HepG2 (cell line): ENCODE measurements at regions not wholly inside any gene's neighbourhood (a gene's known extent, or its start where the extent isn't known, plus 50 kb on each side); places are given as distances from the start of the nearest gene placed in this dataset.

Experiments
- ATF7-NPFF ChIP-seq: sonication (generic); formaldehyde crosslinking; IDR thresholded peaks from 2 replicates; pipeline ENCODE4 v1.8.1; 2023; ENCODE audit warnings: mild to moderate bottlenecking, low read depth, missing genetic modification reagents, moderate library complexity
- BATF2 ChIP-seq: sonication (generic); formaldehyde crosslinking; IDR thresholded peaks from 2 replicates; pipeline ENCODE4 v1.8.0; 2022; ENCODE audit warnings: mild to moderate bottlenecking, missing genetic modification reagents, moderate library complexity
- ETS1 ChIP-seq: sonication (generic); formaldehyde crosslinking; IDR thresholded peaks from 2 replicates; pipeline ENCODE4 v1.4.0; 2020; ENCODE audit warnings: missing genetic modification reagents
- FOXC1 ChIP-seq: sonication (generic); formaldehyde crosslinking; IDR thresholded peaks from 2 replicates; pipeline ENCODE4 v1.8.0; 2022; ENCODE audit warnings: mild to moderate bottlenecking, missing genetic modification reagents, borderline replicate concordance
- HMGA1 ChIP-seq: sonication (generic); formaldehyde crosslinking; conservative IDR thresholded peaks from 2 replicates; pipeline ENCODE4 v1.4.0; 2020; ENCODE audit warnings: missing genetic modification reagents
- HOXA9 ChIP-seq: sonication (generic); formaldehyde crosslinking; IDR thresholded peaks from 2 replicates; pipeline ENCODE4 v1.8.1; 2022; ENCODE audit warnings: missing genetic modification reagents, mild to moderate bottlenecking, moderate library complexity, borderline replicate concordance
- KDM4B ChIP-seq: sonication (generic); formaldehyde crosslinking; IDR thresholded peaks from 2 replicates; pipeline ENCODE4 v1.4.0; 2020; ENCODE audit warnings: missing genetic modification reagents
- MATR3 ChIP-seq: sonication (generic); formaldehyde crosslinking; IDR thresholded peaks from 2 replicates; pipeline ENCODE4 v1.4.0; 2020; ENCODE audit warnings: missing genetic modification reagents
- PAX8 ChIP-seq: sonication (generic); formaldehyde crosslinking; IDR thresholded peaks from 2 replicates; pipeline ENCODE4 v1.8.0; 2022; ENCODE audit warnings: mild to moderate bottlenecking, missing genetic modification reagents, borderline replicate concordance
- RFXANK ChIP-seq: IDR thresholded peaks from 2 replicates; pipeline ENCODE4 v1.6.1; 2016
- SP1 ChIP-seq, 2 experiments: fragments of 450-650 bp in 1 of 2; sonication (generic) in 1 of 2; formaldehyde crosslinking in 1 of 2; IDR thresholded peaks; 2 replicates each; pipeline versions ENCODE4 v1.4.0 to v1.6.1; 2016 to 2020; ENCODE audit warnings: missing genetic modification reagents in 1 of 2
- STAG1 ChIP-seq: sonication (generic); formaldehyde crosslinking; IDR thresholded peaks from 2 replicates; pipeline ENCODE4 v1.4.0; 2020; ENCODE audit warnings: missing genetic modification reagents
- ZFAT ChIP-seq: sonication (generic); formaldehyde crosslinking; conservative IDR thresholded peaks from 2 replicates; pipeline ENCODE4 v1.8.1; 2023; ENCODE audit warnings: missing genetic modification reagents, inconsistent platforms
- ZFP36L1 ChIP-seq: sonication (generic); formaldehyde crosslinking; IDR thresholded peaks from 2 replicates; pipeline ENCODE4 v1.8.0; 2022; ENCODE audit warnings: mild to moderate bottlenecking, missing genetic modification reagents, moderate library complexity
- ZHX1 ChIP-seq: sonication (generic); formaldehyde crosslinking; IDR thresholded peaks from 2 replicates; pipeline ENCODE4 v1.8.1; 2022; ENCODE audit warnings: low read depth, mild to moderate bottlenecking, missing genetic modification reagents
- ZNF143 ChIP-seq: sonication (generic); formaldehyde crosslinking; IDR thresholded peaks from 2 replicates; pipeline ENCODE4 v1.4.0; 2020; ENCODE audit warnings: missing genetic modification reagents
- ZNF572 ChIP-seq: sonication (generic); formaldehyde crosslinking; IDR thresholded peaks from 2 replicates; pipeline ENCODE4 v1.5.1; 2020; ENCODE audit warnings: mild to moderate bottlenecking, missing genetic modification reagents
- ZNF713 ChIP-seq: sonication (generic); formaldehyde crosslinking; IDR thresholded peaks from 2 replicates; pipeline ENCODE4 v1.4.0; 2020; ENCODE audit warnings: mild to moderate bottlenecking, missing genetic modification reagents
- ZSCAN5A ChIP-seq: sonication (generic); formaldehyde crosslinking; IDR thresholded peaks from 2 replicates; pipeline ENCODE4 v1.8.0; 2022; ENCODE audit warnings: mild to moderate bottlenecking, missing genetic modification reagents, borderline replicate concordance
- TF ChIP-seq, protein P1 (sequence below): sonication (generic); formaldehyde crosslinking; IDR thresholded peaks from 2 replicates; pipeline ENCODE4 v1.4.0; 2020; ENCODE audit warnings: mild to moderate bottlenecking, missing genetic modification reagents
- TF ChIP-seq, protein P2 (sequence below): sonication (generic); formaldehyde crosslinking; IDR thresholded peaks from 2 replicates; pipeline ENCODE4 v1.4.0; 2020; ENCODE audit warnings: missing genetic modification reagents

- TF ChIP-seq STAG1 = peak; percentile 48
- TF ChIP-seq ZNF572 (CRISPR knock-in tag) = no peak
- peak; percentile 81; the same call in 1 of the 2 replicates for TF ChIP-seq ZNF713 (CRISPR knock-in tag)
- no peak for TF ChIP-seq ZFAT (CRISPR knock-in tag)
- TF ChIP-seq HMGA1 (CRISPR knock-in tag) = no peak
- no peak for TF ChIP-seq MATR3
- TF ChIP-seq ZHX1 (CRISPR knock-in tag) = peak; percentile 71; the same call in 1 of the 2 replicates
- peak; percentile 87; the same call in 1 of the 2 replicates for TF ChIP-seq RFXANK (CRISPR knock-in tag)
- TF ChIP-seq KDM4B = peak; percentile 97; the same call in 1 of the 2 replicates
- TF ChIP-seq ZFP36L1 = peak; percentile 96
- peak; percentile 98 for TF ChIP-seq HOXA9 (CRISPR knock-in tag)
- TF ChIP-seq BATF2 (CRISPR knock-in tag) = peak; percentile 90; the same call in 1 of the 2 replicates
- TF ChIP-seq, protein P1, sequence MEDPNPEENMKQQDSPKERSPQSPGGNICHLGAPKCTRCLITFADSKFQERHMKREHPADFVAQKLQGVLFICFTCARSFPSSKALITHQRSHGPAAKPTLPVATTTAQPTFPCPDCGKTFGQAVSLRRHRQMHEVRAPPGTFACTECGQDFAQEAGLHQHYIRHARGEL (CRISPR knock-in tag) = no peak
- TF ChIP-seq ZNF143 = peak; percentile 40; the same call in 1 of the 2 replicates
- no peak for TF ChIP-seq SP1 (IDR thresholded peaks at IDR 0.05)
- TF ChIP-seq SP1 (CRISPR knock-in tag; IDR thresholded peaks at IDR 0.05) = peak; percentile 41; the same call in 1 of the 2 replicates
- TF ChIP-seq ATF7-NPFF (CRISPR knock-in tag) = peak; percentile 71
- no peak for TF ChIP-seq FOXC1 (CRISPR knock-in tag)
- TF ChIP-seq, protein P2, sequence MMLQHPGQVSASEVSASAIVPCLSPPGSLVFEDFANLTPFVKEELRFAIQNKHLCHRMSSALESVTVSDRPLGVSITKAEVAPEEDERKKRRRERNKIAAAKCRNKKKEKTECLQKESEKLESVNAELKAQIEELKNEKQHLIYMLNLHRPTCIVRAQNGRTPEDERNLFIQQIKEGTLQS (CRISPR knock-in tag) = peak; percentile 87
- TF ChIP-seq PAX8 = no peak; the same call in 1 of the 2 replicates
- peak; percentile 89 for TF ChIP-seq ZSCAN5A
- no peak for TF ChIP-seq ETS1 (CRISPR knock-in tag)
These were observed 91.8 kb upstream of the RFX8 start (continued) for GRCh38 chr2:101566632-101567228.
